Mucosa of gallbladder (tissue), 1 donor: ENCODE measurements at regions not wholly inside any gene's neighbourhood (a gene's known extent, or its start where the extent isn't known, plus 50 kb on each side); places are given as distances from the start of the nearest gene placed in this dataset.

Source experiments
- DNase-seq: peaks from one replicate; pipeline ENCODE4 v3.0.0-alpha.2; 2020; ENCODE audit warnings: low spot score
- donor health status: DM: no; HTN: no; CAD: no.

- no peak for DNase-seq
Measured at GRCh38 chr9:86659413-86660046, 287.8 kb downstream of the GAS1 start.

- no peak for DNase-seq
Measured at GRCh38 chr9:86655147-86655546, 292.2 kb downstream of the GAS1 start.

GRCh38 chr9:86653466-86653865 is 293.8 kb downstream of the GAS1 start:
- no peak for DNase-seq

- no peak for DNase-seq
Measured at GRCh38 chr9:86652736-86653135, 294.6 kb downstream of the GAS1 start.

- DNase-seq = no peak
Measured at GRCh38 chr9:86649913-86650312, 295.7 kb upstream of the TUT7 start.

- DNase-seq = no peak
Measured at GRCh38 chr9:86648828-86649170, 294.6 kb upstream of the TUT7 start.

GRCh38 chr9:86648156-86648827 is 294.1 kb upstream of the TUT7 start:
- no peak for DNase-seq

- DNase-seq = no peak
Measured at GRCh38 chr9:86645303-86645702, 291.1 kb upstream of the TUT7 start.

GRCh38 chr9:86644675-86645034 is 290.4 kb upstream of the TUT7 start:
- no peak for DNase-seq

GRCh38 chr9:86643946-86644674 is 289.9 kb upstream of the TUT7 start:
- no peak for DNase-seq

GRCh38 chr9:86642721-86643120 is 288.5 kb upstream of the TUT7 start:
- DNase-seq = no peak

GRCh38 chr9:86641970-86642369 is 287.8 kb upstream of the TUT7 start:
- no peak for DNase-seq

GRCh38 chr9:86639899-86640379 is 285.7 kb upstream of the TUT7 start:
- DNase-seq = no peak

- no peak for DNase-seq
Measured at GRCh38 chr9:86639287-86639686, 285.1 kb upstream of the TUT7 start.

- no peak for DNase-seq
Measured at GRCh38 chr9:86638109-86638508, 283.9 kb upstream of the TUT7 start.

- no peak for DNase-seq
Measured at GRCh38 chr9:86637515-86637914, 283.3 kb upstream of the TUT7 start.

- DNase-seq = no peak
Measured at GRCh38 chr9:86636519-86636918, 282.3 kb upstream of the TUT7 start.

GRCh38 chr9:86636038-86636437 is 281.8 kb upstream of the TUT7 start:
- DNase-seq = no peak

- DNase-seq = no peak
Measured at GRCh38 chr9:86634501-86634900, 280.3 kb upstream of the TUT7 start.

GRCh38 chr9:86633945-86634344 is 279.7 kb upstream of the TUT7 start:
- DNase-seq = no peak

- DNase-seq = no peak
Measured at GRCh38 chr9:86632537-86632936, 278.3 kb upstream of the TUT7 start.

- DNase-seq = no peak
Measured at GRCh38 chr9:86629530-86629929, 275.3 kb upstream of the TUT7 start.

GRCh38 chr9:86626802-86627201 is 272.6 kb upstream of the TUT7 start:
- no peak for DNase-seq
